Naive thymus-derived CD4-positive, alpha-beta T cell (primary cell): ENCODE measurements at regions not wholly inside any gene's neighbourhood (a gene's known extent, or its start where the extent isn't known, plus 50 kb on each side); places are given as distances from the start of the nearest gene placed in this dataset. TPM values are rescaled to one million over a fixed set of nuclear protein-coding genes. Genes with fewer than 3 reads are reported as not detected.

Experiments used
- ATAC-seq: fragments of 150-1000 bp; cut with Tn5 transposase; 2 replicates; pipeline ENCODE4 v1.10.0; 2021; ENCODE audit warnings: mild to moderate bottlenecking, moderate library complexity
- CTCF ChIA-PET: fragments of 350-600 bp; sonication (Branson Sonifier 250); formaldehyde crosslinking; loops from one replicate; lab custom pipeline; 2021; ENCODE audit warnings: antibody characterized with exemption; lab: Charles Lee
- POLR2A ChIA-PET: fragments of 350-600 bp; sonication (Branson Sonifier 250); formaldehyde crosslinking; loops from one replicate; lab custom pipeline; 2021; ENCODE audit warnings: antibody characterized with exemption, inconsistent platforms; lab: Charles Lee
- DNase-seq, 9 donors: peaks; one replicate each; pipeline versions ENCODE4 v3.0.0 to v3.0.0-alpha.2; 2020 to 2022; ENCODE audit warnings: mixed read lengths in 1 of 9
- H3K27ac ChIP-seq: one replicate; pipeline ENCODE4 v1.7.0; 2013; ENCODE audit warnings: mild to moderate bottlenecking, low read depth, low read length, moderate library complexity
- H3K27me3 ChIP-seq, 2 donors: one replicate each; pipeline ENCODE4 v1.7.0; 2013; ENCODE audit warnings: low read length in 2 of 2, mild to moderate bottlenecking in 2 of 2, moderate library complexity in 2 of 2; ENCODE audit not compliant: control insufficient read depth in 2 of 2, insufficient read depth in 2 of 2
- H3K36me3 ChIP-seq, 3 experiments: 1 replicate in 2 of 3; 2 replicates in 1 of 3; pipeline ENCODE4 v1.7.0; 2013; ENCODE audit warnings: low read length in 3 of 3, mild to moderate bottlenecking in 3 of 3, moderate library complexity in 1 of 3; ENCODE audit not compliant: insufficient read depth in 3 of 3, control insufficient read depth in 2 of 3
- H3K4me1 ChIP-seq, 2 donors: one replicate each; pipeline ENCODE4 v1.7.0; 2013; ENCODE audit warnings: low read length in 2 of 2, mild to moderate bottlenecking in 2 of 2, moderate library complexity in 1 of 2; ENCODE audit not compliant: control insufficient read depth in 2 of 2, insufficient read depth in 2 of 2
- H3K4me3 ChIP-seq: 2 replicates; pipeline ENCODE4 v1.7.0; 2013; ENCODE audit warnings: mild to moderate bottlenecking, low read length
- H3K9me3 ChIP-seq, 3 experiments: 1 replicate in 2 of 3; 2 replicates in 1 of 3; pipeline ENCODE4 v1.7.0; 2013; ENCODE audit warnings: low read length in 3 of 3; ENCODE audit not compliant: control insufficient read depth in 2 of 3
- H3K27ac Mint-ChIP-seq, 9 donors: one replicate each; pipeline ENCODE4 v1.8.0; 2020 to 2022; ENCODE audit warnings: mixed read lengths in 9 of 9, mild to moderate bottlenecking in 8 of 9, moderate library complexity in 5 of 9, inconsistent platforms in 2 of 9
- H3K27me3 Mint-ChIP-seq, 5 donors: one replicate each; pipeline ENCODE4 v1.8.0; 2021 to 2022; ENCODE audit warnings: mixed read lengths in 5 of 5, mild to moderate bottlenecking in 1 of 5
- H3K36me3 Mint-ChIP-seq, 5 donors: one replicate each; pipeline ENCODE4 v1.8.0; 2020 to 2022; ENCODE audit warnings: mixed read lengths in 5 of 5, mild to moderate bottlenecking in 3 of 5, inconsistent platforms in 1 of 5
- H3K4me1 Mint-ChIP-seq, 7 donors: one replicate each; pipeline ENCODE4 v1.8.0; 2020 to 2022; ENCODE audit warnings: mixed read lengths in 7 of 7, mild to moderate bottlenecking in 3 of 7, inconsistent platforms in 1 of 7
- H3K4me3 Mint-ChIP-seq, 10 donors: one replicate each; pipeline ENCODE4 v1.8.0; 2020 to 2022; ENCODE audit warnings: mild to moderate bottlenecking in 10 of 10, mixed read lengths in 10 of 10, moderate library complexity in 6 of 10, inconsistent platforms in 2 of 10
- H3K9me3 Mint-ChIP-seq, 11 donors: one replicate each; pipeline ENCODE4 v1.8.0; 2020 to 2022; ENCODE audit warnings: mixed read lengths in 11 of 11, mild to moderate bottlenecking in 4 of 11, inconsistent platforms in 1 of 11, moderate library complexity in 1 of 11
- intact Hi-C, 2 donors: fragments of 100-400 bp; cut with micrococcal nuclease; formaldehyde crosslinking; loops; one replicate each; pipeline ENCODE4 v1.15.1; 2023
- microRNA-seq: library from miRNA; unstranded; fragments of <30 nt; microRNA quantifications from one replicate; pipeline ENCODE4 v1.2.0, GENCODE V29; 2022; ENCODE audit warnings: borderline microRNAs expressed

DNA sequence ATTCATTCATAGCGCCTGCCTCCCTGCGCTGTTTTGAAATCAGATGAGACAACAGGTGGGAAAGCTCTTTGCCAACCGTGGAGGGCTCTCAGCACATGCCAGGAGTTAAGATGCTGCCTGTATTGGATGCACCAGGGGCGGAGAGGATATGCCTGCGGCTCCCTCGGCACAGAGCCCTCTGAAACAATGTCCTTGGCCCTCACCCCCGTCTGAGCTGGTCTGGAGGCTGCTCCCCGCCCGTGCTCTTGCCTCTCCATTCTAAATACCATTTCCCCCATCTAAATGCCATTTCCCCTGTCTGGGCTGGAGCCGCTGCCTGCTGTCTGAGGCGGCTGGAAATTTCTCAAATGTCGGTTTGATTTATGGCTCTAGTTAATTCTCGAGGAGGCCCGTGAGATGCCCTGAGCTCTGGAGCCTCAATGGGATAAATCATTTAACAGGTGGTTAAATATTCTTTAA lies 50.8 kb upstream of the MLN start:
- ChIA-PET CTCF (interaction anchor here (1.0 to 2.9 kb wide), 2 partner anchors 83 to 172 kb away, joined by 3 to 10 read pairs; no protein-coding TSS in a partner anchor), POLR2A (interaction anchor here (0.9 kb wide), 1 partner anchor 13 kb away, joined by 3 read pairs; no protein-coding TSS in a partner anchor)
- Histone ChIP-seq H3K4me1 (peaks cover 30 to 31% of the 10 kb centered on the region in 2 donors), H3K27ac (no peak overlapping the region), H3K27me3 (no peaks in the 10 kb centered on the region), H3K9me3 (no peaks in the 10 kb centered on the region), H3K4me3 (no peak overlapping the region), H3K36me3 (no peaks in the 10 kb centered on the region)
- Mint-ChIP-seq H3K36me3 (no peaks in the 10 kb centered on the region), H3K4me3 (no peak overlapping the region), H3K27ac (peak overlapping the region in 3 of 9 donors; percentile 8 to 94 (median 91)), H3K4me1 (peaks cover 17 to 50% (median 39%) of the 10 kb centered on the region in 7 donors), H3K9me3 (no peaks in the 10 kb centered on the region), H3K27me3 (peaks cover 0 to 43% (median 12%) of the 10 kb centered on the region in 5 donors)
- no peak for ATAC-seq
- intact Hi-C loops = loop anchor here in 1 of 2 donors (5.0 kb wide), 1 partner anchor 67 kb away; the partner anchor contains the start of gene LEMD2
- no peak for DNase-seq

DNA sequence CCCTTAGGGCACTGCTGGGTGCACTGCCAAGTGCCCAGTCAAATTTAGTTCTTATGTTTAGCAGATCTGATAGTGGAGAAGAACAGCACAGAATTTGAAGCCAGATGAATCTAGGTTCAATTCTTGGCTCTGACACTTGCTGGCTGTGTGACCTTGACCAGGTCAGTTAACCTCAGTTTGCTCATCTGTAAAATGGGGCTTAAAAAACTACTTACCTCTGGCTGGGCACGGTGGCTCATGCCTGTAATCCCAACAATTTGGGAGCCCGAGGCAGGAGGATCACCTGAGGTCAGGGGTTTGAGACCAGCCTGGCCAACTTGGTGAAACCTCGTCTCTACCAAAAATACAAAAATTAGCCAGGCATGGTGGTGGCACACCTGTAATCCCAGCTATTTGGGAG lies 49.9 kb upstream of the MLN start:
- no peak overlapping the region for H3K4me3 ChIP-seq
- Mint-ChIP-seq H3K4me1 (peaks cover 17 to 42% (median 36%) of the 10 kb centered on the region in 7 donors), H3K9me3 (no peaks in the 10 kb centered on the region), H3K4me3 (no peak overlapping the region), H3K27me3 (peaks cover 0 to 39% (median 14%) of the 10 kb centered on the region in 5 donors), H3K36me3 (no peaks in the 10 kb centered on the region), H3K27ac (peak overlapping the region in 1 of 9 donors; percentile 36)
- POLR2A ChIA-PET = interaction anchor here (0.9 kb wide), 1 partner anchor 13 kb away, joined by 3 read pairs; no protein-coding TSS in a partner anchor
- DNase-seq = peak in 1 of 9 donors; percentile 0
- no peaks in the 10 kb centered on the region for H3K27me3 ChIP-seq
- no peaks in the 10 kb centered on the region for H3K9me3 ChIP-seq
- no peak overlapping the region for H3K27ac ChIP-seq
- CTCF ChIA-PET = interaction anchor here (1.0 to 2.9 kb wide), 2 partner anchors 82 to 173 kb away, joined by 3 to 10 read pairs; no protein-coding TSS in a partner anchor
- H3K4me1 ChIP-seq = peaks cover 30 to 31% of the 10 kb centered on the region in 2 donors
- no peak for ATAC-seq
- intact Hi-C loops = loop anchor here in 1 of 2 donors (2.0 kb wide), 1 partner anchor 173 kb away; no protein-coding TSS in a partner anchor
- H3K36me3 ChIP-seq = no peaks in the 10 kb centered on the region

Small RNAs in the stretch of these regions (microRNA-seq; reads per million reads assigned to microRNA genes)
- not detected for gene MIR7159
